Progenitor cell of endocrine pancreas (in vitro differentiated cells): ENCODE measurements at regions not wholly inside any gene's neighbourhood (a gene's known extent, or its start where the extent isn't known, plus 50 kb on each side); places are given as distances from the start of the nearest gene placed in this dataset.

Source experiments
- DNase-seq: peaks from one replicate; pipeline ENCODE4 v3.0.0; 2021; ENCODE audit warnings: low spot score; ENCODE audit not compliant: unreplicated experiment
- H3K27ac Mint-ChIP-seq: 2 replicates; pipeline ENCODE4 v1.8.0; 2021; ENCODE audit warnings: mild to moderate bottlenecking, moderate library complexity, mixed read lengths
- H3K27me3 Mint-ChIP-seq: 2 replicates; pipeline ENCODE4 v1.8.0; 2021; ENCODE audit warnings: mixed read lengths
- H3K36me3 Mint-ChIP-seq: 2 replicates; pipeline ENCODE4 v1.8.0; 2022; ENCODE audit warnings: mixed read lengths; ENCODE audit not compliant: insufficient read depth
- H3K4me1 Mint-ChIP-seq: 2 replicates; pipeline ENCODE4 v1.8.0; 2021; ENCODE audit warnings: low read depth, mixed read lengths
- H3K4me3 Mint-ChIP-seq: 2 replicates; pipeline ENCODE4 v1.8.0; 2021; ENCODE audit warnings: low read depth, mild to moderate bottlenecking, moderate library complexity, mixed read lengths
- H3K9me3 Mint-ChIP-seq: 2 replicates; pipeline ENCODE4 v1.8.0; 2021; ENCODE audit warnings: low read depth, mixed read lengths
- TF ChIP-seq, protein P1 (sequence below): fragments of 200-600 bp; sonication (generic); IDR thresholded peaks from one replicate; pipeline ENCODE4 v1.5.0; 2021; ENCODE audit warnings: antibody characterized with exemption, mild to moderate bottlenecking; ENCODE audit not compliant: unreplicated experiment

DNA sequence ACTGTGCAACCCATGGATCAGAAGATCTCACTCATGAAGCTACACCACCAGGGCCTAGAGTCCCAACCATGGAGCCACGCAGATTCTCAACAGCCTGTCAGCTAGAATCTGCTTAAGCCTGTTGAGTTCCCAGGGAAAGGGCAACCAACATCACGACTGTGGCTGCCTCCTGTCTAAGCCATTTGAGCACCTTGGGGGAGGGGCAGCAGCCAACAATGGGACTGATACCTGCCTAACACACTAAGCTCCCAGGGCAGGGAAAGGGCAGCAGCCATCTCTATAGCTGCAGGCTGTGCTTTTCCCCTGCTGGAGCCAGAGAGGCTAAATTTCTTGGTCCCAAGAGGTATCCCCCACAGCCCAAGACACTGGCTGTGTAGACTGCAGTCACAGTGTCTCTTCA lies 96.5 kb upstream of the TCEAL2 start:
- H3K27me3 Mint-ChIP-seq: no peaks in the 10 kb centered on the region
- no peak overlapping the region for H3K4me3 Mint-ChIP-seq
- H3K36me3 Mint-ChIP-seq: peaks cover 1% of the 10 kb centered on the region
- peaks cover 60% of the 10 kb centered on the region for H3K9me3 Mint-ChIP-seq
- no peak for DNase-seq
- H3K4me1 Mint-ChIP-seq: no peaks in the 10 kb centered on the region
- TF ChIP-seq, protein P1, sequence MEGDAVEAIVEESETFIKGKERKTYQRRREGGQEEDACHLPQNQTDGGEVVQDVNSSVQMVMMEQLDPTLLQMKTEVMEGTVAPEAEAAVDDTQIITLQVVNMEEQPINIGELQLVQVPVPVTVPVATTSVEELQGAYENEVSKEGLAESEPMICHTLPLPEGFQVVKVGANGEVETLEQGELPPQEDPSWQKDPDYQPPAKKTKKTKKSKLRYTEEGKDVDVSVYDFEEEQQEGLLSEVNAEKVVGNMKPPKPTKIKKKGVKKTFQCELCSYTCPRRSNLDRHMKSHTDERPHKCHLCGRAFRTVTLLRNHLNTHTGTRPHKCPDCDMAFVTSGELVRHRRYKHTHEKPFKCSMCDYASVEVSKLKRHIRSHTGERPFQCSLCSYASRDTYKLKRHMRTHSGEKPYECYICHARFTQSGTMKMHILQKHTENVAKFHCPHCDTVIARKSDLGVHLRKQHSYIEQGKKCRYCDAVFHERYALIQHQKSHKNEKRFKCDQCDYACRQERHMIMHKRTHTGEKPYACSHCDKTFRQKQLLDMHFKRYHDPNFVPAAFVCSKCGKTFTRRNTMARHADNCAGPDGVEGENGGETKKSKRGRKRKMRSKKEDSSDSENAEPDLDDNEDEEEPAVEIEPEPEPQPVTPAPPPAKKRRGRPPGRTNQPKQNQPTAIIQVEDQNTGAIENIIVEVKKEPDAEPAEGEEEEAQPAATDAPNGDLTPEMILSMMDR: no peak
- no peak overlapping the region for H3K27ac Mint-ChIP-seq

DNA sequence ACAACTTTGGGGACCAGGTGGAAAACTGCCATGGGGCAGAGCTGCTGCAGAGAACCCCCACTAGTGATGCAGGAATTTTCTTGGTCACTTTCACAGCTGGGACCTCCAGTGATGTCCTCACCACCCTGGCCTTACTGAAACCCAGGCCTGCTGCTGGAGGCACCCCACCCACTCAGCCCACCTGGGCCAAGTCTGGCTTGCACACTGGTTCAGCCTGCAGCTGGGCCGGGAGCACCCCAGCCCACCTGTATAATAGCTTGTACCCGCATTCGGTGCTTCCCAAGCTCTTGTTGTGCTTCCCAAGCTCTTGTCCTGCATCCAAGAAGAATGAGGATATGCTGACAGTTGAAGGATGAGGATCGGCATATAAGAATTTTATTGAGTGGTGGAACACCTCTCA lies 86.4 kb upstream of the ZMAT1 start:
- H3K36me3 Mint-ChIP-seq: no peaks in the 10 kb centered on the region
- H3K27me3 Mint-ChIP-seq: no peaks in the 10 kb centered on the region
- H3K4me3 Mint-ChIP-seq: no peak overlapping the region
- peaks cover 24% of the 10 kb centered on the region for H3K9me3 Mint-ChIP-seq
- no peaks in the 10 kb centered on the region for H3K4me1 Mint-ChIP-seq
- H3K27ac Mint-ChIP-seq: no peak overlapping the region
- TF ChIP-seq, protein P1: no peak
- no peak for DNase-seq

DNA sequence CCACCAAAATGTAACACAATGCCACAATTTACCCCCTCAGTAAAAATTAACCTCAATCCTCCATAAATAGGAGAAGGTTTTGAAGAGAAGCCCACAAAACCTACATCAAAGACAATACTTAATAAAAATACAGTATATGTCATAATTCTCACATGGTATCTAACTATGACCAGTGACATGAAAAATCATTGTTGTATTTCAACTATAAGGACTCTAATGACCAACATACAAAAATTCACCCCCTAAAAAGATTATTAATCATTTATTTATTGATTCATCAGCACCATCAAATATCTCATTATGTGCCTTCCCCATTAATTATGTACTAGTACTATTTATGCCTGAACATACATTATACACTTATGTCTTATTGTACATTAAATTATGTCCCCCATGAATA lies 77.1 kb upstream of the ZMAT1 start:
- Mint-ChIP-seq H3K27ac (no peak overlapping the region), H3K36me3 (no peaks in the 10 kb centered on the region), H3K27me3 (no peaks in the 10 kb centered on the region), H3K4me3 (no peak overlapping the region), H3K4me1 (peaks cover 7% of the 10 kb centered on the region), H3K9me3 (peaks cover 11% of the 10 kb centered on the region)
- no peak for DNase-seq
- TF ChIP-seq, protein P1: no peak

DNA sequence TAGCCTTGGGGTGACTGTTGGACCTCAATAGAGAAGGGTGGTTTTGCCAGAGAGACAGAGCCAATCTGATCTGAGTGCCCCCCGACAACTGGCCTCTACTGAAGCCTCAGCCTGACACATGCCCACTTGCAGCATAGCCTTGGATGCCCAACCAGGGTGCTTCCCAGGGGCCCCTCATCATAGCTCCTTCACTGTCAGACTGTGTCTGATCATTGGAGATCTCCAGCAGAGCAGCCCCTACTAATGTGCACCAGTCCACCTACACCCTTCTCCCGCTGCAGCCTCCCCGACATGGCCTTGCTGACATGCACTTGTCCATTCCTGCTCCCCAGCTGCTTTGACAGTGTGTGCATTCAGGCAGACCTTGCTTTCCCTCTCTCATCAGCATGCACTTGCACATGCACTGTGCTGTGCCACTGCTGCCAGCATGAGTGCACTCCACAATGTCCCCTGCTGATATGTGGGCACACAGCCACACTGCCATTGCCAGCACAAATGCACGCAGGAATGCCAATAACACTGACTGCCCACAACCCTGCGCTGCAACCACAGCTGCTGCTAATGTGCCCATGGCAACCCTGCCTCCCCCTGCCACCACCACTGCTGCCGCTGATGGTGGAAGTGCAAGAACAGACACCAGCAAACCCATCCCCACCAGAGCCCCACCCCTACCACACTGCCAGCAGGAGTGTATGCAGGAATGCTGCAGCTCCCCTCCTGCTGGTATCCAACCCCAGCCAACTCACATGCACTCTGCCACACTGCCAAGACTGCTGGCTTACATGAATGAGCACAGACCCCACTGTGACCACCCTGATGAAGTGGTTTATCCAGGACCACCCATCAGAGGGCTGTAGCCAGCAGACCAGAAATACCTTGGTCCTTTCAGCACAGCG lies 68.1 kb upstream of the ZMAT1 start:
- peaks cover 37% of the 10 kb centered on the region for H3K9me3 Mint-ChIP-seq
- peaks cover 4% of the 10 kb centered on the region for H3K36me3 Mint-ChIP-seq
- no peaks in the 10 kb centered on the region for H3K27me3 Mint-ChIP-seq
- DNase-seq: no peak
- no peak overlapping the region for H3K27ac Mint-ChIP-seq
- no peaks in the 10 kb centered on the region for H3K4me1 Mint-ChIP-seq
- TF ChIP-seq, protein P1: no peak
- no peak overlapping the region for H3K4me3 Mint-ChIP-seq

DNA sequence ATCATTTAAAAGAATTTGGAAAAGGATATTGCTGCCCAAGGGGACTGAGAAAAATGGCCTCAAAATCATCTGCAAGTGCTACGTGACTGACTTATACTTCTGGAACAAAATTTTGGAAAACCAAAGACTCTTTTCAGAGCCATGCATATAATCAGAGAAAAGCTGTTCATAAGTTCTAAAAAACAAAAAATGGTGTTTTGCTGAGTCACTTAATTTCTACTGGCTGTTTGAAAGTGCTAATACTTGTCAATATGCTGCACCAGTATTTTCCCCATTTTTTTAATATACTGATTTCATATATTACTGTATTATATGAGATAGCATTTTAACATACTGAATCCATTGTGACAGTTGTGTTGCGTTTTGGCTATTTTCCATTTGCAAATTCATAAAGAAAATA lies 61.5 kb upstream of the ZMAT1 start:
- H3K4me3 Mint-ChIP-seq: no peak overlapping the region
- TF ChIP-seq, protein P1: no peak
- H3K9me3 Mint-ChIP-seq: peaks cover 7% of the 10 kb centered on the region
- no peaks in the 10 kb centered on the region for H3K4me1 Mint-ChIP-seq
- no peak for DNase-seq
- H3K27me3 Mint-ChIP-seq: no peaks in the 10 kb centered on the region
- no peaks in the 10 kb centered on the region for H3K36me3 Mint-ChIP-seq
- no peak overlapping the region for H3K27ac Mint-ChIP-seq
